Activated CD8-positive, alpha-beta T cell treated with anti-CD3 and anti-CD28 coated beads for 36 hours (primary cell): ENCODE measurements at regions not wholly inside any gene's neighbourhood (a gene's known extent, or its start where the extent isn't known, plus 50 kb on each side); places are given as distances from the start of the nearest gene placed in this dataset.

ENCODE experiments used
- ATAC-seq: fragments of 200-7000 bp; cut with Tn5 transposase; one replicate; pipeline ENCODE4 v1.10.0; 2021; ENCODE audit warnings: mild to moderate bottlenecking, moderate library complexity
- CTCF ChIA-PET: fragments of 350-600 bp; sonication (Branson Sonifier 250); formaldehyde crosslinking; loops from one replicate; lab custom pipeline; 2021; ENCODE audit warnings: antibody characterized with exemption; lab: Charles Lee
- POLR2A ChIA-PET: fragments of 350-600 bp; sonication (Branson Sonifier 250); formaldehyde crosslinking; loops from one replicate; lab custom pipeline; 2021; ENCODE audit warnings: antibody characterized with exemption; lab: Charles Lee
- DNase-seq: peaks from one replicate; pipeline ENCODE4 v3.0.0-alpha.2; 2020
- H3K27ac Mint-ChIP-seq: one replicate; pipeline ENCODE4 v1.8.0; 2021; ENCODE audit warnings: mild to moderate bottlenecking, mixed read lengths
- H3K27me3 Mint-ChIP-seq: one replicate; pipeline ENCODE4 v1.8.0; 2021; ENCODE audit warnings: mixed read lengths
- H3K36me3 Mint-ChIP-seq: one replicate; pipeline ENCODE4 v1.8.0; 2021; ENCODE audit warnings: low read depth, mixed read lengths
- H3K4me1 Mint-ChIP-seq: one replicate; pipeline ENCODE4 v1.8.0; 2021; ENCODE audit warnings: low read depth, mixed read lengths
- H3K4me3 Mint-ChIP-seq: one replicate; pipeline ENCODE4 v1.8.0; 2021; ENCODE audit warnings: mild to moderate bottlenecking, moderate library complexity, mixed read lengths
- H3K9me3 Mint-ChIP-seq: one replicate; pipeline ENCODE4 v1.8.0; 2021; ENCODE audit warnings: mixed read lengths
- CTCF ChIP-seq: fragments of 200-600 bp; IDR thresholded peaks from one replicate; pipeline ENCODE4 v1.8.0; 2022; ENCODE audit warnings: antibody characterized with exemption, mild to moderate bottlenecking
- intact Hi-C: fragments of 100-400 bp; cut with micrococcal nuclease; formaldehyde crosslinking; loops from one replicate; pipeline ENCODE4 v1.10.0; 2022

- H3K36me3 Mint-ChIP-seq, result no peaks in the 10 kb centered on the region
- H3K4me1 Mint-ChIP-seq, result no peaks in the 10 kb centered on the region
- no peaks in the 10 kb centered on the region for H3K27me3 Mint-ChIP-seq
- ATAC-seq (no peak), DNase-seq (no peak)
- ChIA-PET POLR2A (no interaction called here), CTCF (no interaction called here)
- intact Hi-C loops, result no loop called here
- peaks cover 1% of the 10 kb centered on the region for H3K9me3 Mint-ChIP-seq
- TF ChIP-seq CTCF, result no peak
- H3K4me3 Mint-ChIP-seq, result no peak overlapping the region
- no peak overlapping the region for H3K27ac Mint-ChIP-seq
Measured at GRCh38 chr21:18058731-18059398, 185.8 kb upstream of the CHODL start.

- H3K27ac Mint-ChIP-seq, result no peak overlapping the region
- H3K36me3 Mint-ChIP-seq, result no peaks in the 10 kb centered on the region
- TF ChIP-seq CTCF, result no peak
- POLR2A ChIA-PET, result no interaction called here
- intact Hi-C loops, result no loop called here
- CTCF ChIA-PET, result no interaction called here
- DNase-seq, result no peak
- ATAC-seq, result no peak
- H3K9me3 Mint-ChIP-seq, result no peaks in the 10 kb centered on the region
- H3K27me3 Mint-ChIP-seq, result no peaks in the 10 kb centered on the region
- H3K4me3 Mint-ChIP-seq, result no peak overlapping the region
- no peaks in the 10 kb centered on the region for H3K4me1 Mint-ChIP-seq
Measured at GRCh38 chr21:18053151-18053550, 191.5 kb upstream of the CHODL start.

GRCh38 chr21:18049461-18049860, 195.2 kb upstream of the CHODL start:
- Mint-ChIP-seq H3K4me1 (no peaks in the 10 kb centered on the region), H3K27me3 (no peaks in the 10 kb centered on the region)
- no peak for DNase-seq

GRCh38 chr21:18041012-18041411, 203.6 kb upstream of the CHODL start:
- Mint-ChIP-seq H3K27me3 (no peaks in the 10 kb centered on the region), H3K9me3 (no peaks in the 10 kb centered on the region), H3K36me3 (no peaks in the 10 kb centered on the region), H3K27ac (no peak overlapping the region), H3K4me3 (no peak overlapping the region), H3K4me1 (no peaks in the 10 kb centered on the region)
- intact Hi-C loops, result no loop called here
- ChIA-PET POLR2A (no interaction called here), CTCF (interaction anchor here (0.6 to 1.5 kb wide), 7 partner anchors 8 to 331 kb away, joined by 3 to 4 read pairs (median 3); no protein-coding TSS in a partner anchor)
- peak; percentile 18 for TF ChIP-seq CTCF
- DNase-seq (peak; percentile 5), ATAC-seq (peak; percentile 66)

More at GRCh38 chr21:18049461-18049860, 195.2 kb upstream of the CHODL start:
- Mint-ChIP-seq H3K9me3 (no peaks in the 10 kb centered on the region), H3K27ac (no peak overlapping the region), H3K36me3 (no peaks in the 10 kb centered on the region), H3K4me3 (no peak overlapping the region)
- TF ChIP-seq CTCF, result no peak
- ATAC-seq, result no peak
- intact Hi-C loops, result no loop called here
- POLR2A ChIA-PET, result no interaction called here
- CTCF ChIA-PET, result no interaction called here

- peaks cover under 1% of the 10 kb centered on the region for H3K9me3 Mint-ChIP-seq
- no peaks in the 10 kb centered on the region for H3K4me1 Mint-ChIP-seq
- H3K4me3 Mint-ChIP-seq, result no peak overlapping the region
- ChIA-PET POLR2A (no interaction called here), CTCF (interaction anchor here (0.6 kb wide), 1 partner anchor 49 kb away, joined by 3 read pairs; no protein-coding TSS in a partner anchor)
- ATAC-seq (peak; percentile 76), DNase-seq (peak; percentile 20)
- no peak for TF ChIP-seq CTCF
- H3K27me3 Mint-ChIP-seq, result no peaks in the 10 kb centered on the region
- H3K27ac Mint-ChIP-seq, result no peak overlapping the region
- no peaks in the 10 kb centered on the region for H3K36me3 Mint-ChIP-seq
- intact Hi-C loops, result no loop called here
Measured at GRCh38 chr21:18030248-18030647, 211.1 kb upstream of the C21orf91 start.
